ENCODE measurements at regions not wholly inside any gene's neighbourhood (a gene's known extent, or its start where the extent isn't known, plus 50 kb on each side); places are given as distances from the start of the nearest gene placed in this dataset.
"Not testable (repeated sequence)": the region's sequence is repeated elsewhere in the genome, so short reads cannot be mapped to it uniquely, and the experiment has no call there.

DNA sequence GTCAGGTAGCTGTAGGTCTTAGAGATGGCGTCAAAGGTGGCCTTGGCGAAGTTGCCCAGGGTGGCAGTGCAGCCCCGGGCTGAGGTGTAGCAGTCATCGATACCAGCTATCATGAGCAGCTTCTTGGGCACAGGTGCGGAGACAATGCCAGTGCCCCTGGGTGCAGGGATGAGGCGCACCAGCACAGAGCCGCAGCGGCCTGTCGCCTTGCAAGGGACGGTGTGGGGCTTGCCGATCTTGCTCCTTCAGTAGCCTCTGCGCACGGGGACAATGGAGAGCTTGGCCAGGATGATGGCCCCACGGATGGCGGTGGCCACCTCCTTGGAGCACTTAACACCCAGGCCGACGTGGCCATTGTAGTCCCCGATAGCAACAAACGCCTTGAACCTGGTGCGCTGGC is 65.6 kb upstream of the KIF2B start:
- TF ChIP-seq, protein P1, sequence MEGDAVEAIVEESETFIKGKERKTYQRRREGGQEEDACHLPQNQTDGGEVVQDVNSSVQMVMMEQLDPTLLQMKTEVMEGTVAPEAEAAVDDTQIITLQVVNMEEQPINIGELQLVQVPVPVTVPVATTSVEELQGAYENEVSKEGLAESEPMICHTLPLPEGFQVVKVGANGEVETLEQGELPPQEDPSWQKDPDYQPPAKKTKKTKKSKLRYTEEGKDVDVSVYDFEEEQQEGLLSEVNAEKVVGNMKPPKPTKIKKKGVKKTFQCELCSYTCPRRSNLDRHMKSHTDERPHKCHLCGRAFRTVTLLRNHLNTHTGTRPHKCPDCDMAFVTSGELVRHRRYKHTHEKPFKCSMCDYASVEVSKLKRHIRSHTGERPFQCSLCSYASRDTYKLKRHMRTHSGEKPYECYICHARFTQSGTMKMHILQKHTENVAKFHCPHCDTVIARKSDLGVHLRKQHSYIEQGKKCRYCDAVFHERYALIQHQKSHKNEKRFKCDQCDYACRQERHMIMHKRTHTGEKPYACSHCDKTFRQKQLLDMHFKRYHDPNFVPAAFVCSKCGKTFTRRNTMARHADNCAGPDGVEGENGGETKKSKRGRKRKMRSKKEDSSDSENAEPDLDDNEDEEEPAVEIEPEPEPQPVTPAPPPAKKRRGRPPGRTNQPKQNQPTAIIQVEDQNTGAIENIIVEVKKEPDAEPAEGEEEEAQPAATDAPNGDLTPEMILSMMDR (IDR thresholded peaks at IDR 0.05) = not testable (repeated sequence)
- TF ChIP-seq POLR2A, POLR2AphosphoS5 (IDR thresholded peaks at IDR 0.05): not testable (repeated sequence)

All from stomach (tissue), 4 donors.